ENCODE measurements at regions not wholly inside any gene's neighbourhood (a gene's known extent, or its start where the extent isn't known, plus 50 kb on each side); places are given as distances from the start of the nearest gene placed in this dataset.

- TF ChIP-seq CTCF (IDR thresholded peaks at IDR 0.05; ENCODE audit: low read length) (no peak), EZH2 (optimal IDR thresholded peaks at IDR 0.05; ENCODE audit: low read depth, low read length) (no peak)
These were observed 253.0 kb upstream of the TBX18 start for GRCh38 chr6:85017352-85017751.
